T-helper 1 cell treated with Interleukin-12 subunit alpha and Interleukin-12 subunit beta and Interleukin-4 antibody, amounts not matched to agents 30 ng/mL and 1 ng/mL, for 36 hours (primary cell): ENCODE measurements at regions not wholly inside any gene's neighbourhood (a gene's known extent, or its start where the extent isn't known, plus 50 kb on each side); places are given as distances from the start of the nearest gene placed in this dataset.

ENCODE experiments used
- intact Hi-C: fragments of 100-400 bp; cut with micrococcal nuclease; formaldehyde crosslinking; loops from one replicate; pipeline ENCODE4 v1.15.1; 2024

DNA sequence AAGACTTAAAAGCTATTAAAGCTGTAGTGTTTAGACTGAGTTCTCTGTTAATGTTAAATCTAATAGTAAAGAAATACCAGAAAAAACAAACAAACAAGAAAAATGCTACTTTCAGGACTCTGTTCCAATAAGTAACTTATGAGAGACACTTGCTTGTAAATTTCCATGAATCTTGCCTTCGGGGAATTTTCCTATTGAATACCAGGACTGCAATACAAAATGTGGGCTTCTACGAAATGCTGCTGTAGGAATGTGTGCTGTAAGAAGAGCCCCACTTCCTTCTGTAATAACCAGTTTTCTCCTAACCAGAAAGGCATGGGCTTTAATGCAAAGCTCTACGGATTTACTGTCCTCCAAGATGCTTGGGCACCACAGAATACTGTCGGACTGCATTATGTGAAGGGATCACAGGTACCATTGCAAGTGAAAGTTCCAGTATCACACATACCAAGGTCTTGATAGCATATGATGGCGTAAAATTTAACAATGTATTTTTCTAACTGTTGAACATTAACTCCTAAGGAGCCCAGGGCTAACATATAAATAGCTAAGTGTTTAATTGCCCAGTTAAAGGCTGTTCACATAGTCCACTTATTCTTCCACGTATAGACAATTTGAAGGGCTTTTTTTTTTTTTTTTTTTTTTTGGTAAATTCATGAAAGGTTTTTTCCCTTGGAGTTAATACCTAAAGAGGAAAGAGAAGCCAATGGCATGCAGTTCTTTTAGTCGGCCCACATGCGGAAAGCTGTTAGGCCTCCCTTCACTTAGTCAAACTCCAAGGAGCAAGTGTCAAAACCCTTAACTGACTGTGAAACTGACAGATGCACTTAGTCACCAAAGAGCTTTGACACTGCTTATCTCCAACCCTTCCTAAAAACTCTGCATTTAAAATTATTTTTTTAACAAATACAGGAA is 564.0 kb upstream of the POU3F3 start:
- intact Hi-C loops, result no loop called here

DNA sequence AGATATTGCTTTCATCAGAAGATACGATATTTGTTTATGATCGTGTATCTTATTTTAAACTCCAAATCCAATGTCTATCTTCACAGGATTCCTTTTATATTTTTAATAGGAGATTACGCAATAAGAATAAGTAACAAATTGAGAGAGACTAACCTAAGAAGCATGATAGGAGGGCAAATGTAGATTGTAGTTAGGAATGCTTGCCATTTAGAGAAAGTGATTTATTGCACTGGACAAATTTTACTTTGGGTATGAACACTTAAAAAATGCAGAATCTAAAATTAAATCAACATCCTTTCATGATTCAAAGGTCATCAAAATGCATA is 563.4 kb upstream of the POU3F3 start:
- intact Hi-C loops, result no loop called here

DNA sequence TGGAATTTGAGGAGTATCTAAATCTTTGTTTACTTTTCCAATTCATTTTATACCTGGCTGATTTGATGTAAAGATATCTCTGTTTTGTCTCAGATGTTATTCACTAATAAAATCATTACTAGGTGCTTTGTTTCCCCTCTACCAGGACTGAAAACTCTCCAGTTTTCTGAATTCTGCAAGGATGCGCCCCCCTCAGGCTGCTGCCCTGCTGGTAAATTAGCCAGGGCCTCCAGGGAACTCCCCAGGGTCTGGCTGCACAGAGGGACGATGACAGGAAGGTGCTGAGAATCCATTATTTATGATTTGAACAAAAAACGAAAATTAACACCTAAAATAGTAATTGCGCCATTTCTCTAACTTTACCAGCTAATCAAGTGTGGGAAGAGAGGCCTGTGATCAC is 541.2 kb upstream of the POU3F3 start:
- intact Hi-C loops, result no loop called here

DNA sequence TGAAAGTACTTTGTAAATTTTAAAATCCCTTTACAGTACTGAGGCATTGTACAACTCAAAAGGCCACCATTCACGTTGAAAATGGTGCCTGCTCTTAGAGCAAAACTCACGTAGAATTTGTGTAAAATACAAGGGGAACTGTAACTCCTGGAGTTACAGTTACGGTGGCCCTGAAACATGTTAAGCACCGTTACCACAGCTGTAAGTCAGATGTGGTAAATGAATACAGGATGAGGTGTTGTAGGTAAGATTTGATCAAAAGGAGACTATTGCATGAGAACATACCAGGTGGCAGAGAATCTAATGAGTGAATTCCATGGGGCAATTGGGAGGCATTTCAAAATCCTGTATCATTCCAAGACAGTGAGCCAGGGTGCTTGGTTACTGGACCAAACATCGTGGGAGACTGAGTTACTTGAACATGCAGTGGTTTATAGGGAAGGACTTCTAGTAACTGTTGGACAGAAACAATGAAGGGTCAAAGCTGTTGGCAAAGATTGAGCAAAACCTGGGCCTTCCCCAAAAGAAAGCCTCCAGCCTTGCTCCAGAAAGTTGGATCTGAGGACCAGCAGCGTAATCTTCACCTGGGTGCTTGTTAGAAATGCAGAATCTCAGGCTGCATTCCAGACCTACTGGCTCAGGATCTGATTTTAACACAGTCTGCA is 535.8 kb upstream of the POU3F3 start:
- intact Hi-C loops, result no loop called here

GRCh38 chr2:104321116-104321795 is 532.7 kb upstream of the POU3F3 start:
- intact Hi-C loops, result no loop called here

GRCh38 chr2:104321796-104322349 is 532.0 kb upstream of the POU3F3 start:
- intact Hi-C loops, result no loop called here

- intact Hi-C loops, result no loop called here
Measured at GRCh38 chr2:104332731-104333130, 521.2 kb upstream of the POU3F3 start.

- intact Hi-C loops, result no loop called here
Measured at GRCh38 chr2:104337869-104338268, 516.0 kb upstream of the POU3F3 start.

DNA sequence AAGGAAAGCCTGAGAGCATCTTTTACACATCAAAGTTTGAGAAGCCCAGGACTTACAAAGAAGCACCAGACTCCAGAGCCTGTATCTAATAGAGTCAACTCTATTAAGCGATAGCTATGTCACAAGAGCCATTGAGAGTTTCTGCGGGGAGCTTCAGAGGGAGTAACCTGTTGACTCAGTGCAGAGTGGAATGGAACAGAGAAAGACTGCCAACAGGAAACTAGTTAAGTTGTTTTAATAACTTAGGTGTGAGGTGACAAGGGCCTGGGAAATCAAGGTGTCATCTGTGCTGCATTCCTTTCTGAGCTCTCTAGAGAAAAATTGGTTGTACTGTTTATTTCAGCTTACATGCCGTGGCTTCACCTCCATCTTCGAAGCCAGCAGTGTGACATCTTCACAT is 513.8 kb upstream of the POU3F3 start:
- intact Hi-C loops, result no loop called here

GRCh38 chr2:104340879-104341828 is 512.8 kb upstream of the POU3F3 start:
- intact Hi-C loops, result no loop called here

GRCh38 chr2:104344306-104344705 is 509.6 kb upstream of the POU3F3 start:
- intact Hi-C loops, result no loop called here

- intact Hi-C loops, result no loop called here
Measured at GRCh38 chr2:104344985-104345384, 508.9 kb upstream of the POU3F3 start.

DNA sequence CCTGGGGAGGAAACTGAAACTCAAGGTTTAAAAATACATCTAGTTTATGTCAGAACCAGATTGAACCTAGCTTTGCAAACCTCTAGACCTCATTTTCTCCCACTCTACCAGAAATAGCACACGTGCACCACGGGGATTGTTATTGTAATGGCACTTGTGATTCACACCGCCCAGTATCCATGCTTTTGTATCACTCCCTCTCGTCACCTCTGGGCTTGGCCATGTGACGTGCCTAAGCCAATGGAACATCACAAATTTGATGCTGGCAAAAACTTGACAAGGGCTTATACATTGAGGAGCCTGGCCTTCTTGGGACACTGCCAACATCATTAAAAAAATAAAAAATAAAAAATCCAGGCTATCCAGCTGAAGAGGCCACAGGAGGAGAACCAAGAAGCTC is 495.8 kb upstream of the POU3F3 start:
- intact Hi-C loops, result no loop called here

GRCh38 chr2:104361414-104361813 is 492.5 kb upstream of the POU3F3 start:
- intact Hi-C loops, result no loop called here

- intact Hi-C loops, result no loop called here
Measured at GRCh38 chr2:104368089-104368488, 485.8 kb upstream of the POU3F3 start.

DNA sequence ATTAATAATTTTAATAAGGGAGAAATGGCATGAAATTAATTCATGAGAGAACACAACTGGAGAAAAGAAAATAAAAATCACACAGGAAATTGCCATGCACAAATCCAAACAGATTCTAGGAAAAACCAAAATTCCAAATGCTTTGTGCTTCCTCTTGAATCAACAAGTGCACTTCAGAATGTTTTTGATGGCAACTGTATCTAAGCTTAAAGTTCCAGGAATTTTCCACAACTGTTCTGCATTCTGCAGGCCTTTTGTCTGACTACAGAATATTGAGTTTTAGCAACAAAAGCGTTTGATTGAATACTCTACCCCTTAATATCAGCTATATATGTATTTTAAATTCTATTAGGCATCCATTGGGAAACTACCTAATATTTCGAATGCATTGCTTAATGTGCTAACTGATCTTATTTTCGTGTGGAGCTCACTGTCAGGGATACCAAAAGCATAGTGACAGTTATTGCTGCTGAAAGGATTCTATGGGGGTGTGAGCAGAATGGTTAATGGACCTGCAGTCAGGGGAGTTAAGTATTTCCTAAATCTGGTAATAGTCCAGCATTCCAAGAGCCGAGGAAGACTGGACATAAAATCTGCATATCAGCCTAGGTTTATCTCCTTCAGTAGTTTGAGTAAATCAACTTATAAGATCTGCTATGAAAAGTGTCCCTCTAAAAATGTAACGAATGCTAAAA is 482.7 kb upstream of the POU3F3 start:
- intact Hi-C loops, result no loop called here

GRCh38 chr2:104375206-104375605 is 478.7 kb upstream of the POU3F3 start:
- intact Hi-C loops, result no loop called here

DNA sequence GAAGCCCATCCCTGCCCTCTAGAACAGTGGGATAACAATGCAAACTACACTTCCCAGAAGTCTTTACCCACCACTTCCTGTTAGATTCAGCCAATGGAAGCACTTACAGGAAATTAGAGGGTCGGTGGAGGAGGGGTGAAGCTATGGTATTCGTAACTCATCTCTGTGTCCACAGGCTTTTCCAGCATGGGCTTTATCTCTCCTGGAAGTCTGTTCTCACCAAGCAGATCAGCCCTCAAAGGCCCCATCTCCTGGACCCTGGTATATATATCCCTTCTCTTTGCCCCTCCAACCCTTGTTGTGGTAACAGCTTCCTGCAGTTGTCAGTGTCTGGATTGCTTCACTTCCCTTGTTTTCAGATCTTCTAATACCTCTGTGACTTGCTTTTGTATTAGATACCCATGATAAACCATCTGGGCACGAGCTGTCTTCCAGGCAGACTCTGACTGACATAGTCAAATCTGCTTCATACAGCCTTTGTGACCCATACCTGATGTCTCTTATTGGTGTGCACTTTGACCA is 475.0 kb upstream of the POU3F3 start:
- intact Hi-C loops, result no loop called here

DNA sequence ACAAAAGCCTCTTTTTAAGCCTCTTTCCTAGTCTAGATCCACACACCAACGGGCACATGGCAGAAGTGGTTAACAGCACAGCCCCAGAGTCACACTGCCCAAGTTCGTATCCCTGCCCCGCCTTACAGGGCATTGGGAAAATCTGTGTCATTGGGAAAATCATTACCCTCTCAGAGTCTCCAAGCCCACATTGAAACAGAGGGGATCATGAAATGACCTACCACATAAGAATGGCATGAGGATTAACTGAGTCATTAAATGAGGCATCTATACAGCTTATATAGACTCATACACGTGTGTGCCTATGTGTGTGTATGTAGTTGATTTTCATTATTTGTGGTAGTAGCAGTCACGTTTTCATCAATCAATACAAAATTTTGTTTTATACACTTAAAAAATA is 469.0 kb upstream of the POU3F3 start:
- intact Hi-C loops, result no loop called here

DNA sequence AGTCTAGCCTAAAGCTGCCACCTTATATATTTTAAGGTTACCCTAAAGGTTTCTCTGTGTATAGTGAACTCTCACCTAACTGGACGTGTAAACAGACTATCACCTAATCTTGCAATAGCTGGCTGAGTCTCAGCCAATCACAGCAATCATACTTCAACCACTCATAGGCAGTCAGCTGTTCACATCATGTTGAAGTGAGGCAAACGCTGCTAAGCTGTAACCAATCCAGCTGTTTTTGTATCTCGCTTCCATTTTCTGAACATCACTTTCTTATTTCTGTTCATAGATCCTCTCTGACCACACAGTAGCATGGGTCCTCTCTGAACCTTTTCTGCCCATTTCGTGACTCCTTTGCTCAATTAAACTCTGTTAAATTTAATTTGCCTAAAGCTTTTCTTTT is 468.2 kb upstream of the POU3F3 start:
- intact Hi-C loops, result no loop called here
